RWPE1 (cell line): ENCODE measurements at regions not wholly inside any gene's neighbourhood (a gene's known extent, or its start where the extent isn't known, plus 50 kb on each side); places are given as distances from the start of the nearest gene placed in this dataset.
"Not testable (repeated sequence)": the region's sequence is repeated elsewhere in the genome, so short reads cannot be mapped to it uniquely, and the experiment has no call there.

Experiments used
- CTCF ChIA-PET: fragments of 350-600 bp; sonication (Branson Sonifier 250); formaldehyde crosslinking; extraction: SDS; loops from one replicate; lab custom pipeline; 2021; lab: Yijun Ruan, JAX
- POLR2A ChIA-PET: fragments of 400-600 bp; formaldehyde crosslinking; extraction: SDS; loops from one replicate; lab custom pipeline; 2020; ENCODE audit warnings: antibody characterized with exemption; ENCODE audit not compliant: low non-redundant PET; lab: Yijun Ruan, JAX
- DNase-seq: peaks from one replicate; pipeline ENCODE4 v3.0.0; 2012; ENCODE audit warnings: low spot score
- H3K27ac ChIP-seq: fragments of 450-650 bp; 2 replicates; pipeline ENCODE4 v1.5.1; 2017
- CTCF ChIP-seq: fragments of 450-650 bp; conservative IDR thresholded peaks from 2 replicates; pipeline ENCODE4 v1.5.1; 2017; ENCODE audit warnings: low read depth, mild to moderate bottlenecking

- DNase-seq = no peak
- POLR2A ChIA-PET = no interaction called here
- TF ChIP-seq CTCF = no peak
- CTCF ChIA-PET = no interaction called here
- H3K27ac ChIP-seq = no peak overlapping the region
Observed at GRCh38 chrX:139475432-139475831, 55.1 kb upstream of the F9 start.

GRCh38 chrX:139461945-139462344 is 68.6 kb upstream of the F9 start:
- H3K27ac ChIP-seq, DNase-seq, CTCF ChIA-PET, POLR2A ChIA-PET: not testable (repeated sequence)

GRCh38 chrX:139454743-139455142 is 75.8 kb upstream of the F9 start:
- POLR2A ChIA-PET = no interaction called here

GRCh38 chrX:139448996-139449395 is 81.5 kb upstream of the F9 start:
- no peak for DNase-seq
- no peak for TF ChIP-seq CTCF
- CTCF ChIA-PET = no interaction called here
- POLR2A ChIA-PET = no interaction called here
- no peak overlapping the region for H3K27ac ChIP-seq

More at GRCh38 chrX:139454743-139455142, 75.8 kb upstream of the F9 start:
- no peak for TF ChIP-seq CTCF
- no peak overlapping the region for H3K27ac ChIP-seq
- CTCF ChIA-PET = no interaction called here
- DNase-seq = no peak

GRCh38 chrX:139446832-139447231 is 83.7 kb upstream of the F9 start:
- POLR2A ChIA-PET = no interaction called here
- no peak for DNase-seq
- no peak overlapping the region for H3K27ac ChIP-seq
- CTCF ChIA-PET = no interaction called here
- no peak for TF ChIP-seq CTCF

GRCh38 chrX:139429913-139430312 is 100.6 kb upstream of the F9 start:
- ChIA-PET CTCF (no interaction called here), POLR2A (no interaction called here)
- no peak for DNase-seq

GRCh38 chrX:139423186-139423585 is 107.4 kb upstream of the F9 start:
- CTCF ChIA-PET = no interaction called here
- no peak for TF ChIP-seq CTCF
- POLR2A ChIA-PET = no interaction called here
- DNase-seq = no peak
- no peak overlapping the region for H3K27ac ChIP-seq

More at GRCh38 chrX:139429913-139430312, 100.6 kb upstream of the F9 start:
- TF ChIP-seq CTCF = no peak
- H3K27ac ChIP-seq = no peak overlapping the region

GRCh38 chrX:139398258-139398657 is 132.3 kb upstream of the F9 start:
- CTCF ChIA-PET = not testable (repeated sequence)

More at GRCh38 chrX:139398258-139398657, 132.3 kb upstream of the F9 start:
- DNase-seq, POLR2A ChIA-PET, H3K27ac ChIP-seq: not testable (repeated sequence)
